ENCODE measurements at regions not wholly inside any gene's neighbourhood (a gene's known extent, or its start where the extent isn't known, plus 50 kb on each side); places are given as distances from the start of the nearest gene placed in this dataset.

DNA sequence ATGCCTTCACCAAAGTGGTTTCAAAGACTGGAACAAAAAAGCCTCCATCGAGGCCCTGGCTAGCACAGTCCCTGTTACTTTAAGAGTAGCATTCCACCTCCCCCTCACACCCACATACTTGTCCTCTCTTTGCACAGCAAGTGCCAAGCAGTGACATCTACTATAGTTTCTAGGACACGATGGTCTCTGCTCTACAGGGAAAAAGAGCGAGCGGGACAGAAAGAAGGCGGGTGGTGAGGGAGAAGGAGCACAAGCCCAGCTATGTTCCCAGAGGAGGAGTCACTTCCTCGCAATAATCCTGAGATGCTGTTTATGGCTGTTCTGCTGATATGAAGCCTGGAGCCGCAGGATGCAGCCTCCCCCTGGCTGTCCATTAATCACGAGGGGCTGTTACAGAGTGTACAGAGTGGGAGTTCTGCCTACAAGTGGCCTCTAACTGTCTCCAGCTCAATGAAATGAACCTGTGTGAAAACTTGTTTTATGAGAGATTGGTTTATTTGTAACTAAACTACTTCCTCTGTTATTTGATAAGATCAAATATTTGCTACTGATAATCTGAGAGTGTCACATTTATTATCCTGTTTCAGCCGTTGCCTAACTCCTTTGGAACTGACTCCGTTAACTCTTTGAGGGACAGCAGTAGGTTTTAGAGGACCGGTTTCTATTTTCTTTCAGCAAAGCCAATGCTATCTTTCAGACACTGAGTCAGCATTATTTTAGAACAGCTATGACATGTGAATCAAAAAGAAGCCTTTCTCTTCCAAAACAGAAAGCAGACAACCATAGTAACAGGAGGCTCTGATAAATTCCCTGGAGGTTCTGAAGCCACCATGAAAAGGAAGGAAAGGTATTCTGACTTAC lies 208.0 kb downstream of the SPRY2 start:
- TF ChIP-seq JUND (IDR thresholded peaks at IDR 0.05) (peak; percentile 27 to 53), SP1 (IDR thresholded peaks at IDR 0.05) (peak; percentile 90), FOXA1 (IDR thresholded peaks at IDR 0.05) (peak; percentile 10), GABPA (IDR thresholded peaks at IDR 0.05 in 1 of 2, conservative IDR thresholded peaks at IDR 0.05 in 1 of 2) (peak in 1 of 2 donors; percentile 69), FOXA2 (IDR thresholded peaks at IDR 0.05) (no peak), HNF4A (conservative IDR thresholded peaks at IDR 0.05) (peak in 1 of 2 donors; percentile 52), NR2F2 (IDR thresholded peaks at IDR 0.05) (peak; percentile 55), RAD21 (IDR thresholded peaks at IDR 0.05) (peak; percentile 52 to 59), EGR1 (IDR thresholded peaks at IDR 0.05; ENCODE audit: low read depth in 2 of 2) (peak; percentile 64 to 86), CTCF (IDR thresholded peaks at IDR 0.05; ENCODE audit: low read depth, low read length, missing input control) (no peak), YY1 (IDR thresholded peaks at IDR 0.05) (peak; percentile 74), TAF1 (conservative IDR thresholded peaks at IDR 0.05) (peak; percentile 91), REST (IDR thresholded peaks at IDR 0.05) (peak; percentile 52), HNF4G (IDR thresholded peaks at IDR 0.05) (peak; percentile 38), RXRA (IDR thresholded peaks at IDR 0.05) (peak; percentile 63 to 64)
- TF ChIP-seq, protein P1, sequence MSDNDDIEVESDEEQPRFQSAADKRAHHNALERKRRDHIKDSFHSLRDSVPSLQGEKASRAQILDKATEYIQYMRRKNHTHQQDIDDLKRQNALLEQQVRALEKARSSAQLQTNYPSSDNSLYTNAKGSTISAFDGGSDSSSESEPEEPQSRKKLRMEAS (IDR thresholded peaks at IDR 0.05): peak; percentile 80
- TF ChIP-seq, protein P2, sequence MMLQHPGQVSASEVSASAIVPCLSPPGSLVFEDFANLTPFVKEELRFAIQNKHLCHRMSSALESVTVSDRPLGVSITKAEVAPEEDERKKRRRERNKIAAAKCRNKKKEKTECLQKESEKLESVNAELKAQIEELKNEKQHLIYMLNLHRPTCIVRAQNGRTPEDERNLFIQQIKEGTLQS (IDR thresholded peaks at IDR 0.05): no peak
- TF ChIP-seq, protein P3, sequence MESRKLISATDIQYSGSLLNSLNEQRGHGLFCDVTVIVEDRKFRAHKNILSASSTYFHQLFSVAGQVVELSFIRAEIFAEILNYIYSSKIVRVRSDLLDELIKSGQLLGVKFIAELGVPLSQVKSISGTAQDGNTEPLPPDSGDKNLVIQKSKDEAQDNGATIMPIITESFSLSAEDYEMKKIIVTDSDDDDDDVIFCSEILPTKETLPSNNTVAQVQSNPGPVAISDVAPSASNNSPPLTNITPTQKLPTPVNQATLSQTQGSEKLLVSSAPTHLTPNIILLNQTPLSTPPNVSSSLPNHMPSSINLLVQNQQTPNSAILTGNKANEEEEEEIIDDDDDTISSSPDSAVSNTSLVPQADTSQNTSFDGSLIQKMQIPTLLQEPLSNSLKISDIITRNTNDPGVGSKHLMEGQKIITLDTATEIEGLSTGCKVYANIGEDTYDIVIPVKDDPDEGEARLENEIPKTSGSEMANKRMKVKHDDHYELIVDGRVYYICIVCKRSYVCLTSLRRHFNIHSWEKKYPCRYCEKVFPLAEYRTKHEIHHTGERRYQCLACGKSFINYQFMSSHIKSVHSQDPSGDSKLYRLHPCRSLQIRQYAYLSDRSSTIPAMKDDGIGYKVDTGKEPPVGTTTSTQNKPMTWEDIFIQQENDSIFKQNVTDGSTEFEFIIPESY (IDR thresholded peaks at IDR 0.05): peak; percentile 65
- H3K9me3 ChIP-seq (ENCODE audit: control insufficient read depth in 4 of 4, low read length in 3 of 4): no peaks in the 10 kb centered on the region
- H3K27me3 ChIP-seq (ENCODE audit: control insufficient read depth in 4 of 4, insufficient read depth in 4 of 4, low read length in 3 of 4): no peaks in the 10 kb centered on the region
- 6% methylated on average over 11 of the region's 11 CpGs for WGBS
- peaks cover 4 to 29% (median 24%) of the 10 kb centered on the region in 4 donors for H3K4me1 ChIP-seq (ENCODE audit: control insufficient read depth in 4 of 4, insufficient read depth in 4 of 4, low read length in 3 of 4)
- H3K36me3 ChIP-seq (ENCODE audit: control insufficient read depth in 4 of 4, insufficient read depth in 3 of 4, low read depth in 1 of 4, low read length in 3 of 4): no peaks in the 10 kb centered on the region
- peak overlapping the region; percentile 73 to 91 for H3K27ac ChIP-seq (ENCODE audit: low read depth in 1 of 2, low read length in 2 of 2)
- peak overlapping the region in 1 of 2 donors; percentile 81 for H3K9ac ChIP-seq (ENCODE audit: low read depth in 1 of 2, low read length in 2 of 2)
- peak overlapping the region; percentile 37 to 60 (median 39) for H3K4me3 ChIP-seq (ENCODE audit: low read depth in 1 of 3, low read length in 3 of 3)
- peak; percentile 38 for DNase-seq (ENCODE audit: low spot score)

Data from liver (tissue), 8 donors.